ENCODE measurements at regions not wholly inside any gene's neighbourhood (a gene's known extent, or its start where the extent isn't known, plus 50 kb on each side); places are given as distances from the start of the nearest gene placed in this dataset.

- TF ChIP-seq, protein P1, sequence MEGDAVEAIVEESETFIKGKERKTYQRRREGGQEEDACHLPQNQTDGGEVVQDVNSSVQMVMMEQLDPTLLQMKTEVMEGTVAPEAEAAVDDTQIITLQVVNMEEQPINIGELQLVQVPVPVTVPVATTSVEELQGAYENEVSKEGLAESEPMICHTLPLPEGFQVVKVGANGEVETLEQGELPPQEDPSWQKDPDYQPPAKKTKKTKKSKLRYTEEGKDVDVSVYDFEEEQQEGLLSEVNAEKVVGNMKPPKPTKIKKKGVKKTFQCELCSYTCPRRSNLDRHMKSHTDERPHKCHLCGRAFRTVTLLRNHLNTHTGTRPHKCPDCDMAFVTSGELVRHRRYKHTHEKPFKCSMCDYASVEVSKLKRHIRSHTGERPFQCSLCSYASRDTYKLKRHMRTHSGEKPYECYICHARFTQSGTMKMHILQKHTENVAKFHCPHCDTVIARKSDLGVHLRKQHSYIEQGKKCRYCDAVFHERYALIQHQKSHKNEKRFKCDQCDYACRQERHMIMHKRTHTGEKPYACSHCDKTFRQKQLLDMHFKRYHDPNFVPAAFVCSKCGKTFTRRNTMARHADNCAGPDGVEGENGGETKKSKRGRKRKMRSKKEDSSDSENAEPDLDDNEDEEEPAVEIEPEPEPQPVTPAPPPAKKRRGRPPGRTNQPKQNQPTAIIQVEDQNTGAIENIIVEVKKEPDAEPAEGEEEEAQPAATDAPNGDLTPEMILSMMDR (IDR thresholded peaks at IDR 0.05): no peak
- no peak for TF ChIP-seq EZH2phosphoT487 (IDR thresholded peaks at IDR 0.05)
- no peak for TF ChIP-seq EZH2 (IDR thresholded peaks at IDR 0.05)
Measured at GRCh38 chr18:51260118-51260517, 62.6 kb upstream of the MEX3C start.

Measured in neural progenitor cell (in vitro differentiated cells).